Astrocyte (in vitro differentiated cells and primary cell): ENCODE measurements at regions not wholly inside any gene's neighbourhood (a gene's known extent, or its start where the extent isn't known, plus 50 kb on each side); places are given as distances from the start of the nearest gene placed in this dataset.
"Not testable (repeated sequence)": the region's sequence is repeated elsewhere in the genome, so short reads cannot be mapped to it uniquely, and the experiment has no call there.

Source experiments
- CTCF ChIP-seq: IDR thresholded peaks from 2 replicates; pipeline ENCODE4 v1.5.1; 2011; ENCODE audit warnings: low read depth, mild to moderate bottlenecking, inconsistent platforms, low read length, moderate library complexity; ENCODE audit not compliant: insufficient read depth
- EZH2 ChIP-seq: IDR thresholded peaks from 2 replicates; pipeline ENCODE4 v1.6.1; 2012; ENCODE audit warnings: mild to moderate bottlenecking, low read length, inconsistent platforms; ENCODE audit not compliant: insufficient read depth

- TF ChIP-seq CTCF, EZH2: not testable (repeated sequence)
These were observed 131.8 kb upstream of the PLEKHM1 start for GRCh38 chr17:45622295-45622694.
